HG03039 (cell line): ENCODE measurements at regions not wholly inside any gene's neighbourhood (a gene's known extent, or its start where the extent isn't known, plus 50 kb on each side); places are given as distances from the start of the nearest gene placed in this dataset.
A peak's percentile ranks its signal among the peaks of the same experiment; 100 is the strongest.

Experiments
- ATAC-seq: cut with Tn5 transposase; IDR thresholded peaks from one replicate; pipeline ENCODE4 v1.9.1; 2021; ENCODE audit warnings: mild to moderate bottlenecking, moderate library complexity; ENCODE audit not compliant: unreplicated experiment

DNA sequence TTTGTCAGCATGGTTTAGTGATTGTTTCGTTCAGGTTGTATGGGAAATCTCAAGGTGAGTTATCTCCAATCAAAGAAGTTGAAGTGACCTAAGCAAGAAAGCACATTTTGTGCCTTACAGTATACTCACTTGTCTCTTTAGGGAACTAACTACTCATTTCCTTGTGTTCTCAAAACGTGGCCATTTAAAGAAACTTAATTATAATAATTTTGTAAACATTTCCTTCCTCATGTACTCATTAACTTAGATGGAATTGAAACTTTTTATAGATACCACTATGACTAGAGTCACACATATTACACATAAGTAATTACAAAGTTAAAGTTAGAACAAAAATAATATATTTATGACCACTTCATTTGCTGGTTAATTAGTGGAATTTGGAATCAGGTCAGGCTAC lies 552.6 kb downstream of the MRPL39 start:
- no peak for ATAC-seq

DNA sequence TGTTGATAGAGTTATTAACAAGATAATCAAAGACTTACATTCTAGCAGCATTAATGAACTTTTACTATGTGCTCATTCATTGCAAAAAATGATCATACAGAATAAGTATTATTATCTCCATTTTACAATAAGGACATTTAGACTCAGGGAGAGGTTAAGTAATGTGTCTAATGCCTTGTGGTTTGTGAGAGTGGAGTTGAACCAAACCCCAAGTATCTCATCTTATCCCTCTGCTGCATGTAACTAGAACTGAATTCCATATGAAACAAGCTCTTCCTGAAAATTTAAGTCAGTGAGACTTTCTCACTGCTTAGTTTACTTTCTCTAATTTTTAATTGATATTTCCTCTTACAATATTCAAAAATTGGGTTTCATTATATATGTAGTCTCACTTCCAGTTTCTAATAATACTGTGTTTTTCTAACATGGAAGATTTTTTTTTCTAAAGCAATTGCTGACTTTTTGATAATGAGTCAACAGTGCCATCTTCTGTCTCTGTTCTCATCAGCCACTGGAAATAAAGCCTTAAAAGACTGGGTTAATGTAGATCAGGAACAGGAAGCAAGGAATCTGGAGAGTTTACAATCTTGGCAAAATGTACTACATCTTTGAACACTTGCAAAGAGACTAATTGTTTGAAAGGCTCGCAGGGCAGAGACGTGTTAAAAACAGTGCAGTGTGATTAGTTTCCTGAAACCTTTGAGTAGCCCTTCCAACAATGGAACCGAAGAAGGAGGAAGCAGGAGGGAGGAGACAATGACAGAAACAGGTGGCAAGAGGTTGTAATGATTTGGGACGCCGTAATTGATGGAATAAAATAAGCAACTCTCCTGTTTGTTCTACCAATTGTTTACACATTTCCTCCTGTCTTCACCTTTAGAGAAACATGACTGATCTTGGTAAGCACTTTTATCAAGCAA lies 567.6 kb downstream of the MRPL39 start:
- ATAC-seq: peak; percentile 69

DNA sequence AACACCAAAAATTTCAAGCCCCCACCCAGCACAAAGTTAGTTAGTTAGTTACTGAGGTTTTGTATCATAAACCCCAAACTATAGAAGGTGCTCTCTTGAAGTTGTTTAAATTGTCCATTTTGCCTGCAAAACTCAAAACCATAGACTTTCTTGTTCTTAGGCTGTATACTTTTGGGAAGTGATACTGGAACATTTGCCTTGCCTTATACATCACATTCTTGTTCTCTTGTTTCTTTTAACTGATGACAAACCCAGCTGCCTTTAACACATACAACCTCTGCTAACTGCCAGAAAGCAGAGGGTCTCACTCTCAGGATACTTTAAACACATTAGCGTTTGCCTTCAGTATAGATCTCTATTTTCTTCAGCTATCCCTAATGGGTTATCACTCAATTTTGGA lies 570.5 kb downstream of the MRPL39 start:
- ATAC-seq: peak; percentile 39

DNA sequence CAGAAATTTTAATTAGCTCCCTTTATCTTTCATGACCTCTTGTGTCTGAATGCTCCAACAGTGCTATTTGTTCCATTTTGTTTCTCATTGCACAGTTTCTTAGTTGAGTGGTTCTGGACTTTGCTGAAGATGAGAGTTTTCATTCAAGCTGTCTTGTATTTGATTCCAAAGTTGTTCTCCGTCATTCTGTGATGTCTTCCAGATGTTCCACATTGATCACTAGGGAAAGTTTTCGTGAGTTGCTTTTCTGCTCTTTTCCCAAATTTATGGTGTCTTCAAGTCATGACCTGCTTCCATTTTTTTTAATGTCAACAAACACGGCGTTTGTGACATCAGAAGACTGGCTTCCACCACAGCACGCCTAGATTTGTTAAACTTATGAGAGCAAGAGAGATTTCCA lies 575.5 kb downstream of the MRPL39 start:
- ATAC-seq: no peak

DNA sequence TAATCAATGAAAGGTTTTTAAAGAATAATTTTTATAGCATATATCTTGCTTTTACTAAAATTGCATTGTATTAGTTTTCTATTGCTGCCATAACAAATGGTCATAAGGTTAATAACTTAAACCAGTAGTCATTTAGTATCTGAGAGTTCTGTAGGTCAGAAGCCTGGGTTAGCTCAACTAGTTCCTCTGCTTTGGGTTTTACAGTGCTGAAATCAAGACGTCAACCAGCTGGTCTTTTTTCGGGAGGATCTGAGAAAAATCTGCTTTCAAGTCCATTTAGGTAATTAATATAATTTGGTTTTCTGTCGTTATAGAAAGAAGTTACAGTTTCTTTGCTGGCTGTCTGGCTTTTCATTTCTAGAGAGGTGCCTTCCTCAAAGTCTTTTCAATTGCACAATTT lies 577.7 kb downstream of the MRPL39 start:
- ATAC-seq: no peak

DNA sequence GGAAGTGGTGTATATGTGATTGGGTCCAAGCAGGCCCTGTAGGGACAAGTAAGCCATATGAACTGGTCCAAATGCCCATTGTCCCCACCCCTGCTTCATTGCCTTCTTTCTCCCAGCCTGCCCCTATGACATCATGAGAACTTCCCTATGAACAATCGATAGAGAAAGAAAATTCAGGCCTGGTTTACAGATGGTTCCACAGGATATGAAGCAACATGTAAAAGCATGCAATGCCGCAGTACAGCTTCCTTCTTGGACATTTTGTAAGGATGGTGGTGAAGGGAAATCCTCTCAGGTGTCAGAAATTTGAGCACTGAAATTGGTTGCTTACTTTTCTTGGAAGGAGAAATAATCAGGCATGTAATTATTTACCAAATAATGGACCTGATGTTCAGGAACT lies 581.7 kb downstream of the MRPL39 start:
- no peak for ATAC-seq

DNA sequence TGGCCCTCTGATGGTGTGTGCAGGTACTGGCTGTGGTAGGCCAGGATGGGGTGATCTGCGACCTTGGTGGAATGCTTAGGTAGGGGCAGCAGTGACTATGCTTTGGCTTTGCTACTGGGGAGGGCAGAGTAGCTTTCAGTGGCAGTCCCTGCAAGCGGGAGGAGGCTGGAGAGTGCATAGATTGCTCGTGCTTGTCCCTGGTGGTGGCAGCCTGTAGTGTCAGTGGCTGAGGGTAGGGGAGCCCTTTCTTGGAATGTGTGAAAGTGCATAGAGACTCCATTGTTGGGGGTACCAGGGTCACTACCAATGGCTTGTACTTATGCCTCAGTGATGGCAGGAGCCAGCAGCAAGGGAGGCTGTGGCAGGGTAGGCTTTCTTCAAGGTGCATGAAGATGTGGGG lies 582.6 kb downstream of the MRPL39 start:
- ATAC-seq: no peak

DNA sequence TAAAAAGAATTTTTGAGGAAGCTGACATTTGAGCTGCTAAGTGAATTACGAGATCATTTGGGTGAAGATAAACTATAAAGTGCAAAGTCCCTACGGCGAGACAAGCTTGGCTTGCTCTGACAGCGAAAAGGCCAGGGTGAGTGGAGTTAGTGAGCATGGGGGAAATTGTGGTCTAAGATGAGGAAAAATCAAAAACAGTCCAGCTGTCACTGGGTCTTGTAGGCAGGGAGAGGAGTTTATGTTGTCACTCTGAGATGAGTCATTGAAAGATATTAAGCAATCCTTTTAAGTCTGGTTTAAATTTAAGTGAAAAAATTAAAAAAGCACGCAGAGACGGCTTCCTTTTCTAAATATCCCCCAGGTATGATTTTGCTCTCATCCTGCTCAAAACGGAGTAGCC lies 601.9 kb downstream of the MRPL39 start:
- ATAC-seq: no peak

DNA sequence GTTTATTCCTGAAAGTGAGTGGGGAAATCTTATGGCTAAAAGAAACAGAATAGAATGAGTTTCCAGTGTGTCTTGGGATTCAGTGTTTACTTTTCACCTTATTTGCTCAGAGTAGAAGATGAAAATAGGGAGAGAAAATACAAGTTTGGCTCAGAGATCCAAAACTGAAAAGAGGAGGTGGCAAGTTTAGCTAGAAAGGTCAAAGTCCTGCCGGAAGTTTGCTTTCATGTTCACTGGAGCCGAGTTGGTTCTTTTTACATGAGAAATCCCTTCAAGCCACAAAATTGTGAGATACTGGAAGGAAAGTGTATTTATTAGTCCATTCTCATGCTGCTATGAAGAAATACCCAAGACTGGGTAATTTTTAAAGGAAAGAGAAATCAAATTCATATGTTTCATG lies 604.6 kb downstream of the MRPL39 start:
- ATAC-seq: no peak

DNA sequence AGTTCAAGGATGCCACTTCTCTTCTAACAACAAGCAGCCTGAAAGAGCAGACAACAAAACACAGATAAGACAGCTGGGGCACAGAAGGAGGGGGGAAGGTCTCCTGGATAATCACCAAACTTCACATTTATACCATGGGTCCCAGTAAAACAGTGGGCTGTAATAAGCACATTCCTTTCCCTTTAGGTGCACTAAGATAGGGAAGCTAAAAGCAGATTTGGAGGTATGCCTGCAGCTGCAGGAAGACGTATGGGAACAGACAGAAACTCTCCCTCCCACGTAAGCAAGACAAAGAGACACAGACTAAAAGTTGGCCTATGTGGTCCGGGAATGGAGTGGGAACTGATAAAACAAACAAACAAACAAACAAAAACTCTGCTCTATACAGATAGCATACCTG lies 612.1 kb downstream of the MRPL39 start:
- ATAC-seq: no peak

DNA sequence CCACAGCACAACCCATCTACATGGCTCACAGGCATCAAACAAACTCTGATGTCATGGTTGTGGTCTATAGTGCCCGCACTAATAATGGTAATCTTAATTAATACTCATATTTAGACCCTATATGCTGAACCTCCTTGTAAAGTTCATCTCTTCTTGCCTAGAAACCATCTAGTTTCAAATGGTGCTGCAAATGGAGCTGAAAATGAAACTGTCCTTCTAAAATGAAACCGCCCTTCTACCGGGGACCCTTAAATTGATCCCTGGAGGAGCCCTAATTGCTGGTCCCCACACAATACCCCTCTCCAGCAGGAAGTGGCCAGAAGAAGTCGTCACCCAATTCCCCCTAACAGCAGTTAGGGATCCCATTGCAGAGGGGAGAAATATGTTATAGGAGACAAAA lies 612.6 kb downstream of the MRPL39 start:
- no peak for ATAC-seq

DNA sequence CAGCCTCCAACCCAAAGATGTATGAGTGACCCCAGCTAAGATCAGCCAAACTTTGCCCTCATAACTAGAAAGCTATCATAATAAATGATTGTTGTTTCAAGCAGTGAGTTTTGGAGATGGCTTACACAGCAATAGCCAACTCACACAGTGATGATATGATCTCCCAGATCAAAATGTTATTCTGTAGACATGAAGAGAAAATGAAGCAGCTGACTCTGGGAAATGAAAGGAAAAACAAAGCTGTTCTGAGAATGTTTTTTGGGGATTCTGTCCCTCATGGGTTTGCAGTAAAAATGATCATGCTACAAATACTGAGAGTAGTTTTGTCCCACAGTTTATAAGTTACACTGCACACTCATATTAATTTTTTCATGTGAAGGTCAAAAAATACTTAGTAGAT lies 617.8 kb downstream of the MRPL39 start:
- ATAC-seq: no peak

DNA sequence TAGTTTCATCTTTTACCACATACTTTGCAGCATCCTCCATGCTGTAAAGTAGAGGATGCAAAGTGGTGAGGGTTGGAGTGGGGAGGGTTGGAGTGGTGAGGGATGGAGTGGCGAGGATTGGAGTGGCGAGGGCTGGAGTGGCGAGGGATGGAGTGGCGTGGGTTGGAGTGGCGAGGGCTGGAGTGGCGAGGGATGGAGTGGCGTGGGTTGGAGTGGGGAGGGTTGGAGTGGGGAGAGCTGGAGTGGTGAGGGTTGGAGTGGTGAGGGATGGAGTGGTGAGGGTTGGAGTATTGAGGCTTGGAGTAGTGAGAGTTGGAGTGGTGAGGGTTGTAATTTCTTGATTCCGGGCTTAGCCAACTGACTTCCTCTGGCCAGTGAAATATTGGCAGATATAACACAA lies 618.3 kb downstream of the MRPL39 start:
- no peak for ATAC-seq

DNA sequence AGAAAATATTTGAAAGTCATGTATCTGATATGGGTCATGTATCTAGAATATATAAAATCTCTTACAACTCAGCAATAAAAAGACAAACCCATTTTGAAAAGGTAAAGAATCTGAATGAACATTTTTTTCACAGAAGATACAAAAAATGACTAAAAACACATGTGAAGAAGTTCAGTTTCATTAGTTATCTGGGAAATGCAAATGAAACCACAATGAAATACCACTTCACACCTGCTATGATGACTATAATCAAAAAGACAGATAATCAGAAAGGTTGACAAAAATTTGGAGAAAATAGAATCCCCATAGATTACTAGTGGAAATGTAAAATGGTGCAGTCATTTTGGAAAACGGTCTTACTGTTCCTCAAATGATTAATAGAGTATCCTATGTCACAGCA lies 631.0 kb downstream of the MRPL39 start:
- no peak for ATAC-seq

DNA sequence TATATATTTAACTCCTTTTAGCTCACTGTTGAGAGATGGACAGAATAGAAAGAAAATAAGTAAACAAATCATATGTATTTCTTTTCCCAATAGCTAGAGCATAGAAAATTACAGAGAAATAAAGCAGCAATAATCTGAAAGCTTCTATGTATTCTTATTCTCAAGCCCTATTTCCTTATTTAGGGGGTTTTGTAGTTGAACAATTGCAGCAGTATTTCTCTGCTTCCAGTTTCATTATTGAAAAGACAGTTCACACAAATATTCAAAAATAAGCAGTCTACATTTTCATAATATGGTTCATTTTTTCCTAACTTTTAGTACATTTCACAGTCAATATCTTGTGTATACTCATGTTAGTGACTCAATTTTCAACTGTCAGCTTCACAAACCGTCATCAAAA lies 638.2 kb downstream of the MRPL39 start:
- no peak for ATAC-seq

DNA sequence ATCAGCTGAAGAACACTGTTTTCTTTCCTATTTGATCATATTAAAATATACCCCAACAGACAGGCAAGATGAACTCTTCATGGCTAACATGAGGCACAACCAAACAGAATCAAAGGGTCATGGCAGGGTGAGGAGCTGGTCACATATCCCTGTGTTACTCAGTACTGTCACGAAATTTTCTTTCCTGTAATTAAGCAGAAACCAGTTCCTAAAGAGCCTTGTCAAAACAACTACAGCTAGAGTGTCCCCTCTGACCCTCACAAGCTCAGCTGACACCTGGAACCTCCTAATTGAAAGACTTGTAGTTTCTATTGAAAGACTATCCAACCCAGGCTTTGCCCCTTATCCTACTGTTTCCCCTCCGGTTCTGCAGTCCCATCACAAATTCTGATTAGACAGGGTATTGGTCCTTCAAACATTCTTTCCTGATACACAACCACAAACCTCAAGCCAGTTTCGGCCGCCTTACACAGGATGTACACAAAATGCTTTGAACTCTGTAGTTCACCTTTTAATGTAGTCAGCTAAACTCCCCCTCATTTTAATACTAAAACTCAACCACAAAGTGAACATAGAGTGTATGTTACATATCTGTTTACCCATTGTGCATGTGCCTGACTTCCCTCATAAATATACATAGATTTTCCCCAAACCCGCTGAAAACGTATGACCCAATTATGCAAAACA lies 651.9 kb downstream of the MRPL39 start:
- peak; percentile 89 for ATAC-seq

DNA sequence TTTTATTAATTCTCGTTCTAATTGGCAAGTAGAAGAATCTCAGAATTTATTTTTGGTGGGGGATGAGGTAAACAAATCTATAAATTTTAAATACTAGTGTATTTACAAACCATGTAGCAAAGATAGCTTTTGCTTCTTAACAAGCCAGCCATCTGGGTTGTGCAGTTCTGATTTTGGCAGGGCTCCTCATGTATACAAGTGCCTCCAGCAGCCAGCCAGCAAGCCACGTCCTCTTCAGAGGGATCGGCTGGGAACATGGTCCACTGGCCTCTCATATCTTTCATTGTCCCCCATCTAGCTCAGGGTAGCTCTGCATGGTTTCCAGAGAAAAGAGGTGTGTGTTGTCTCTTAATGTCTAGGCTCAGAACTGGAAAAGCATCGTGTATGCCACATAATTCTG lies 659.1 kb downstream of the MRPL39 start:
- ATAC-seq: no peak

DNA sequence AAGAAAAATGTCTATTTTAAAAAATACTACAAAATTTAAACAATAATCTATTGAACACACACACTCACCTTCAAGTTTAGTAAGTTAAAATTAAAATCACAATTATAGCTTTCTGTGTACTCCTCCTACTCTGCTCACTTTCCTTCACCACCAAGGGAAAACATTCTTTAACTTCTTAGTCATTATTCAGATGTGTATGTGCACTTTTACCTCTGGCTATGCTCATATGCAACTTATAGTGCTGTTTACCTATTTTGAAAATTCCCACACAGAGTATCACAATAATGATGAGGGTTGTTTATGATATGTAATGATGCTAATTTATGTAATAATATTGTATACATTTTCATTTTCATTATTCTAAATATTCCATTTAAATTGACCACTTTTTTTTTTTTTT lies 661.4 kb downstream of the MRPL39 start:
- ATAC-seq: no peak

DNA sequence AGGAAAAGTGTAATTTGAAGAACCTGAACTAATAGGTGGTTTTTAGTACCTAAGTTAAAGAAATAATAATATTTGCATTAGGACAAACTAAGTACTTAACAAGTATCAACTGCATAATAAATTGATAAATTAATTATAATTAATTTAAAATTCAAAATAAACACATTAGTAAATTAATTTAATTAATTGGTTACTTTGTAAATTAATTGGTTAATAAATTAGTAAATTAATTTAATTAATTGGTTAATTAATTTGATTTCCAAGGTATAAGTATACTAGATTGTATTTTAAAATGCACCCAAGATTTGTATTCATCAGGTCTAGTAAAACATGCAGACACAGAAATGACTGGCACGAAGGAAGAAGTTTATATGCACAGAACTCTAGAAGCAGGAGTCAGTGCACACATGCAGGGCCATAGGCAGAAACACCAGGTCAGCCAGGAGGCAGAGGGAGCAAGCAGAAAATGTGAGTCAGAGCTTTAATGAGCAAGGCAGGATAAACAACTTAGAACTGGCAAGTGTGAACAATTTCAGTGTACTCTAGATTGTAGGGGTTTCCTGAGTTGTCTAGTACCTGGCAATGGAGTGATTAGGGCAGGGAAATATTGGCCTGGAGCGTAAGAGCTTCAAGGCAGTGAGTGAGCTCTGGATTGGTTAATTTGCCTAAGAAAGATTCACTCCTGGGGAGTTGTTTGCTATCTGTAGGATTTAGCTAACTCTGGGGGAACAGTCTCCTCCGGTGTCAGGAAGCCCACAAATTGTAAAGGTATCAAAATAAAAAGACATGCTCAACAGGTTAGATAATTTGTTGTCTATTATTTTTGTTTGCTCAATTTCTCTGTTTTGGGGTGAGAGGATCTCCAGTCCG lies 665.7 kb downstream of the MRPL39 start:
- ATAC-seq: no peak

DNA sequence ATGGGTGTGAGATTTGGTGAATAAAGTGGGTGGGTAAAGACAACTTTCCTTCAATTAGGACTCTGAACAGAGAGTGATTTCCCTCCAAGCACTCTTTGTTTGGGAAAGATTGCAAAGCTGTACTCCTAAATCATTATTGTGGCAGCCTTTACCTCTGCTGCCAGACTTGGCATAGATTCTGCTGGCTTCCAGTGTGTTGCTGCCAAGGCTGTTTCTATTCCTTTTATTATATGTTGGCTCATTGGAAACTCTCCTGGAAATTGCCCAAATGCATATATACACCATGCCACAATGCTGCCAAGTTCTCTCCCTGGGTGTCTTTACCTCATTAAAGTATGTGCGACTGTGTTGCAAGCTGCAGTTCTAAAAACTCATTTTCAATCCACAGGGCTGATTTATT lies 668.0 kb downstream of the MRPL39 start:
- ATAC-seq: no peak

DNA sequence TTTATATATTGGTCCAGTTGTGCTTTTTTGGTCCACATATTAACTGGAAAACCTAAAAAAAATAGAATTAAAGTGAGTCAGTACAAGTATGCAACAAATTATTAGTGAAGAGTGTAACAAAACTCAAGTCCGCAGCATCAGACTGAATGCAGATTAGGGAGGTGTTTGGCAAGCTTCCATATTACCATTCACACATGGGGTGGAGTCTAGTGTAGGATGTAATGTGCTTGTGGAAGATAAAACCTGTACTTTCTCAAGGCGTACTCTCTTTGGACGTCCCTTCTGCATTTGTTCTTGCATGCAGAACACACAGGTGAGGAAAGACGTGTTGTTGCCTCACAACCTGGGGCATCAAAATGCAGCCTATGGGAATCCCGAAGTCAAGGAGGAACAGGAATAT lies 668.7 kb downstream of the MRPL39 start:
- ATAC-seq: no peak
